Activated naive CD4-positive, alpha-beta T cell (primary cell): ENCODE measurements at regions not wholly inside any gene's neighbourhood (a gene's known extent, or its start where the extent isn't known, plus 50 kb on each side); places are given as distances from the start of the nearest gene placed in this dataset.

Experiments
- DNase-seq, 4 experiments: peaks; one replicate each; lab custom pipeline; 2025; lab: John Stamatoyannopoulos, UW

GRCh38 chr16:72404299-72404698 lies 232.3 kb upstream of the PMFBP1 start:
- no peak for DNase-seq

GRCh38 chr16:72401084-72401361 lies 229.1 kb upstream of the PMFBP1 start:
- DNase-seq = no peak

DNA sequence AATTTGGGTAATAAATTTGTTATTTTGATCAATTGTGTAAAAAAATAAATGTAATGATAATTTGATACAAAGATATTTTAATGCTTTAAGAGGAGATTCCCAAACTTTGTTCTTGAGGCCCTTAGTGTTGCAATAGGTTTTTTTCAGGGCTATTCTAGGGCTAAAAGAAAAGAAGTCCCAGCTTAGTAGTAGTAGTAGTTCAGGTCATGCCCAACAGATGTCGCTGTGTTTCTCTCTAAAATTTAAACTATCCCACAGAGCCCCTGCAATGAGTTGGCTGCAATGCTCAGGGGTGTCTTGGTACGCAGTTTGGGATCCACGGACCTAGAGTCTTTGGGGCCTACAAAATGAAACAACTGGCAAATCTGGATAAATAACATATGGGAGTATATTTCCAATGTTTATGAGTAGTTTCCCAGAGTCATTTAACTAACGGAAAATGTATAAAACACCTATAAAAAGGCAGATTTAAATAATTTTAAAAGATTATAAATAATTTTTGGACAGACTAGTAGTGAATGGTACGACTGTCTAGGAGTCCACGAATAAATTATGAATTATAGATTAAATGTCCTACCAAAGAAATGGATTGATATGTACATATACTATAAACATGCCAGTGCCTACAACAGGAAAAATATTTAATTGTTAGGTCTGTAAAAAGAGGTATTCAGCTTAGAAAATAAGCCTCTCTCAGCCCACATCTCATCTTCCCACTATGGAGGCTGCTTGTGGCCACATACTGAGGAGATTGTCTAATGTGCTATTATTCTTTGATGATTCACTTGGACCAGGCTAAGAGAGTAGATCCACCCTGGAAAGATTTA lies 228.5 kb upstream of the PMFBP1 start:
- DNase-seq = no peak

DNA sequence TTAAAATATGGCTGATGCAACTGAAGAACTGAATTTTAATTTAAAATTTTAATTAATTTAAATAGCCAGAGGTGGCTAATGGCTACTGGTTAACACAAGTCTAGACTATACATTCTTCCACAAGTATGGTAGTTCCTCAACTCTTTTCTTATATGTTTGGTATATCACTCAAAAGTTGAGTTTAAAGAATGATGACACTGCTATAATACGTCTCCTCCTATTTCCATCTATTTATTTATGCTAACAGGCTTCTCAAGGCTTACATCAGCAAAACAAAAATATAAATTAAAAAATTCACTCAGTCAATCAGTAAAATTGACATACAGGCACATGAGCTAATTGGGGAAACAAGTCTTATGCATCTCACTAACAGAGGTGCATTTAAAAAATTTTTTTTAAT lies 227.9 kb upstream of the PMFBP1 start:
- DNase-seq = no peak

- DNase-seq = no peak
Measured at GRCh38 chr16:72397876-72398275, 225.9 kb upstream of the PMFBP1 start.

GRCh38 chr16:72394526-72394925 lies 222.6 kb upstream of the PMFBP1 start:
- no peak for DNase-seq

GRCh38 chr16:72389791-72390190 lies 217.8 kb upstream of the PMFBP1 start:
- DNase-seq = no peak

- no peak for DNase-seq
Measured at GRCh38 chr16:72388007-72388406, 216.1 kb upstream of the PMFBP1 start.

DNA sequence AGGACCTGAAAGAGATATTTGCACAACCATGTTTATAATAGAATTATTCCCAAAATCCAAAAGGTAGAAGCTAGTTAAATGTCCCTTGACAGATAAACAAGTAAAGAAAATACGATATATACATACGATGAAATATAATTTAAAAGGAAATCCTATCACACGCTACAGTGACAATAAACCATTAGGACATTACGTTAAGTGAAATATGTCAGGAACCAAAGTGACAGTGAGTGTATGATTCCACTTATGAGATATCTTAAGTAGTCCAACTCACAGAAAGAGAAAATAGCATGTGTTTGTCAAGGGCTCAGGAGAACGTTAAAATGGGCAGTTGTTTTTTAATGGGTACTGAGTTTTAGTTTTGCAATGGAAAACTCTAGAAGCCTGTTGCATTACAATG lies 212.7 kb upstream of the PMFBP1 start:
- DNase-seq = no peak

DNA sequence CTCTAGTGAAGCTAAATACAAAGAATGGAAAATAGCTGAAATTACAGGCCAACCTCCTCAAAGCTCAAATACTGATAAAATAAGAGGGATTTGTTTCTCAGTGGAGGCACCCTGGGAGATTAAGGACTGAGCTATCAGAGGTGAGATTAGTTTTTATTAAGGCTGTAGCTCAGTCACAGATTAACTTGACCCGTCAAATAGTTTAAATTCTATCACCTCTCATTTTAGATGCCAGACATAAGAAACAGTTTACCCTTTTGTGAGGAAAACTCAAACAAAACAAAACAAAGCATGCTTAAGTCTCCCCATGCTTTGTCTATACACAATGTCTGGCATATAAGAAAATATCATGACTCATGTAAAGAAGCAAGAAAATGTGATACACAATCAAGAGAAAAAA lies 208.3 kb upstream of the PMFBP1 start:
- no peak for DNase-seq

DNA sequence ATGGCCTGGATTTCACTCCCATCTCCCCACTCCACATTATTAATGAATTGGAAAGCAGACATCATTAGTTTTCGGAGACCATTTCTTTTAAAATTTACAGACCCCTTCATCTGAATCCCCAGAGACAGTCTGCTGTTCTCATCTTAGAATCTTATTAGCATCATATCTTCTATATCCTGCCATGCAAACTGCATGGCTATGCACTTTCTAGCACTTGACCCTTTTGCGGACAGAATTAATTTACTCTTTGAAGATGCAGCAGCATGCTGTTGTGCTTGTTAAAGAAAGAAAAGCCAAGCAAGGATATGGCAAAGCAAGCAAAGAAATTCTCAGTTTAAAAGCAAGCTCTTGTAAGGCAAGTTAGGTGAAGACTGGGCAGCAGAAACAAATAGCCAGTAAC lies 201.2 kb upstream of the PMFBP1 start:
- DNase-seq = no peak

- DNase-seq = no peak
Measured at GRCh38 chr16:72372087-72373045, 200.4 kb upstream of the PMFBP1 start.

DNA sequence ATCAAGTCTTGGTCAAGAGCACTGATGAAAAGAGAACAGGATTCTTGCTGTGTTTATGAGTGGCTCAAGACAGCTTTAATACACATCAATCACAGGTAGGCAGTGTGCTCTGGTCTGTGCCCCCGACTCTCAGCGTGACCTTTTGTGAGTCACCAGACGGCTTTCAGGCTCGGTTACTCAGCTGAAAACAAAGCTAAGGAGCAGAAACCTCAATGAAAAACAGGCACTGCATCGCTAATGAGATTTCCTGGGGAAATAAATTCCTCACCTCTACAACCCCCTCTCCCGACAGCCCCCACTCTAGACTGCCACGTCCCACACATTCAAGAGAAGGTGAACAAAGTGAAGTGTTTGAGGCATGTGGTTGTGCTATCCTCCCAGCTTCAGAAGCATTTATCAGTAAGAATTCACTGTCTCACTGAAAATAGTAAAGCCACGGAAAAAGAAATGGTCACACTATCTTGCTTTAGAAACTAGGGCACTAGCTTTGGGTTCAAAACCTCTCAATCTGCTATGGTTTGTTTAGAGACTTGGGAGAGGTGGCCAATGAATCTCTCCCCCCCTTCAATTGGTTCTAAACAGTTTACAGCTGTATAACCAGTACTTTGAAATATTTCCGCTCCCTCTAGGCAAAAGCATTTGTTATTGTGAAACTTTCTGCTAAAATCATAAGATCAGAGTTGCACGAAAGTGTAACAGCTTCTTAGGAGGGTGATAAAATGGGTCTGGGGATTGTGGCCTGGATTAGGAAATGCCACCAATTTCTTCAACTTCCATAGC lies 199.5 kb upstream of the PMFBP1 start:
- DNase-seq = no peak

DNA sequence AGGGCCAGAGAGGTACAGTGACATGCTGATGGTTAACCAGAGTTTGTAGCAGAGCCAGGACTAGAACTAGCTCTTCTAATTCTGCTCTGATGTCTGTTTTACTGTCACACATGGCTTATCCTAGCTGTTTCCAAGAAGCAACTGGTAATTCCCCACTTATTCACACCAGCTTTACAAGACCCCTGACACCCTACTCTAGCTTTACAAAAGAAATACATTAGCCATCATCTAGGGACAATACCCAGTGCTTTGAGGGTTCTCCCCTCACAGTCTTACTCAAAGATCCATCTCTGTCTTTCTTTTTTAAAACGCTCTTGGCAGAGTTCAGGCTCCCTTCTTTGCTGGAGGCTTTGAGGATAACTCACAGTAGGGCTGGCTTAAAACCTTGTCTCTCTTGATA lies 197.3 kb upstream of the PMFBP1 start:
- no peak for DNase-seq

DNA sequence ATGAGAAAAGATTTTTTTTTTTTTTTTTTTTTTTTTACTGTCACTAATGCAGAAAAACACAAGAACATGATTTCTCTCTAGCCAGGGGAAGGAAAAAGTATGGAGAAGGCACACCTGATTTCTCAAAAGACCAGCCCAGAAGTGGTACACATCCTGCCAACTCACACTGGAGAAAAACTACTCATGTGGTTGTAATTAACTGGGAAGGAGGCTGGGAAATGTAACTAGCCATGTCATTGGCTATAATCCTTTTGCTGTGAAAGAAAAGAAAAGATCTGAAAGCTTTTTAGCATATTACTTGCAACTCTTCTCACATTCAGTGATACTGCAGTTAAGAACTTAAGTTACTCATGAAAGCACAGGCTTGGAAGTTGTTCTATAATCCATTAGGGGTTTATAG lies 195.9 kb upstream of the PMFBP1 start:
- no peak for DNase-seq

DNA sequence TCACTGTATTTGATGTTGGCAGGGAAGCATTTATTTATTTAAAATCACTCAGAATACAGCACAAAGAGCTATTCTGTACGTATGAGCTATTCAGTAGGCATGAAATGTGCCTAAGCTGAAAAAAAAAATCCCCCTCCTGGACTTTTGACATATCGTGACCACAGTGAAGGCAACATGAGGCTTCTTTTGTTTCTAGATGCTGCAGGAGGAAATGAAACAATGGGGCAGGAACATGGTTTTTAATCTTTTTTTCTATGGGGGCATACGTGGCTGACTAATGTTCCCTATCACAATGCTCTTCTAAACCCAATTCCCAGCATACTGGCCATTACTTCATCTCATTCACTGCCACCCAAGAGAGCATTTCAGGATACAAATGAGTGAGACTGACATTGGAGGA lies 191.0 kb upstream of the PMFBP1 start:
- no peak for DNase-seq

DNA sequence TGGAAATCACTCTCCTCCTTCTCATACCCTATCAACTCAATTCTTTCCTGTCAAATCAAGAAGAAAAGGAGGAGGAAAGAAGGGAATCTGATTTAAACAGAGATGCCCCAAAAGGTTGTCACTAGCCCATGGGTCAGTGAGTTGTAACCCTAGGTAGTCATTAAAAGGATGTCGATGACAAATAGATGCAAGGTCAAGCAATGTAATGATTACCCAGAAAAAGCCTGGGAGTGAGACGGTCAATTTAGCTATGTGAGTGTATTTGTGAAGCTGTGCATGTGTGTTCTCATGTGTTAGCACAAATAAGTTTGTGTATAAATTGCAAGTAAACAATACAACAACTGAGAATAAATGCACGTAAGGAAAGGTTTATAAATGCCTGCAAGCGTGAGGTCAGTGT lies 190.5 kb upstream of the PMFBP1 start:
- no peak for DNase-seq

DNA sequence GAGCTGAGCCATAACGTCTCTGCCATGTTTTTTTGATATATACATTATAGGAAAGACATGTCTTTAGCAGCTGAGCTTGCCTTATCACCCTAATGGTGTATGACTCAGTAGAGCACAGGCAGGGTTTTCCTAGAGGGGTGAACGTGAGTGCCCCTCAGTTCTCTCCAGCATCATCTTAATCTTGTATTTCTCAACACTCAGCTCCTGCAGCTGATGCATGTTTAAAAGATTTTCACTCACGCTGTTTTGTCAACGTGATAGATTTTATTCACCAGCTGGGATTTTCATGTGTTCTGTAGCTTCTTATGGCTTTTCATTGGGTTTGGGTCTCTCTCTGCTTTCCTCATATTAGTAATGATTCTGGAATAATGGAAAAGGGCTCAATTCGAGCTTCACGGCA lies 186.0 kb upstream of the PMFBP1 start:
- no peak for DNase-seq

- no peak for DNase-seq
Measured at GRCh38 chr16:72355561-72355960, 183.6 kb upstream of the PMFBP1 start.

GRCh38 chr16:72349719-72350118 lies 177.8 kb upstream of the PMFBP1 start:
- DNase-seq = no peak

DNA sequence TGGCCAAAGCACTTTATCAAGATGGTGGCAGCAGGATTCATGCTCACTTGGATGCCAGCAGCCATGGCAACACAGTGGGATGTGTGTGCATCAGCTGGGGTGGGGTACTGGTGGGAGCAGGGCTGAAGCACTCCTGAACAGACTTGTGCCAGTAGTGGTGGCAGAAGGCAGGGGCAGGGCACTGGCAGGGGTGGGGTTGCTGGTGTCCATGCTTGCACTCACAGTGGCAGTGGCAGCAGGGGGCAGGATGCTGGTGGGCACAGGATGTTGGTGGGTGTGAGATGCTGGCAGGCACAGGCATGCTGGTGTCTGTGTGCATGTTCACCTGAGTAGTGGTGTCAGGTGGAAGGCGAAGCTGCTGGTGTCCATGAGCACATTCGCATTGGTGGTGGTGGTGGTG lies 161.0 kb upstream of the PMFBP1 start:
- DNase-seq = no peak

DNA sequence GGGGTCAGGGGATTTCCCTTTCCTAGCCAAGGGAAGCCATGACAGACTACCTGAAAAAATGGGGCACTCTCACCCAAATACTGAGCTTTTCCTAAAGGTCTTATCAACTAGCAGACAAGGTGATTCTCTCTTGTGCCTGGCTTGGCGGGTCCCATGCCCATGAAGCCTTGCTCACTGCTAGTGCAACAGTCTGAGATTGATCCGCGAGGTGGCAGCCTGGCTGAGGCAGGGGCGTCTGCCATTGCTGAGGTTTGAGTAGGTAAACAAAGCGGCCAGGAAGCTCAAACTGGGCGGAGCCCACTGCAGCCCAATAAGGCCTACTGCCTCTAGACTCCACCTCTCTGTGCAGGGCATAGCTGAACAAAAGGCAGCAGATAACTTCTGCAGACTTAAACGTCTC lies 152.6 kb upstream of the PMFBP1 start:
- no peak for DNase-seq

DNA sequence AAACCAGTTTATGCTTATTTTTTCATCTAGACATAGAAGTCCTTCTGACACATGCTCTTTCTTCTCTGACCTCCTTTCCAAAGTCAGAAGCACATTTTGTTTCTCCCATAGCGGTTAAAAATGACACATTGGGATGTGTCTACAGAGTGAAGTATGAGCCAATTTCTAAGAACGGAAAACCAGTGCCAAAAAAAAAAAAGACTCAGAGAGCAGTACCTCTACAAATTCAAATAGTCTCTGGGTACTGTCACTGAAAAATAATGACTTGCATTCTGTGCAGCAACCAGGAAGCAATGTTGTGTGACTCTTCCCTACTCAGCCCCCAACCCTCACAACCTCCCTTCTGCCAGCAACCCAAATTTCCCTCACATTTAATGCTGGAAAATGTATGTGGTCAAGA lies 145.5 kb upstream of the PMFBP1 start:
- DNase-seq = no peak
